Umbilical cord (tissue), 1 donor: ENCODE measurements at regions not wholly inside any gene's neighbourhood (a gene's known extent, or its start where the extent isn't known, plus 50 kb on each side); places are given as distances from the start of the nearest gene placed in this dataset.
"Not testable (repeated sequence)": the region's sequence is repeated elsewhere in the genome, so short reads cannot be mapped to it uniquely, and the experiment has no call there.

ENCODE experiments used
- DNase-seq: peaks from one replicate; pipeline ENCODE4 v3.0.0-alpha.2; 2015; ENCODE audit warnings: low spot score

- DNase-seq: not testable (repeated sequence)
Observed at GRCh38 chr1:243074224-243074623, 180.9 kb downstream of the CEP170 start.

GRCh38 chr1:243067056-243067455 lies 188.0 kb downstream of the CEP170 start:
- not testable (repeated sequence) for DNase-seq

- not testable (repeated sequence) for DNase-seq
Observed at GRCh38 chr1:243061965-243062364, 193.1 kb downstream of the CEP170 start.

GRCh38 chr1:243055510-243055909 lies 199.6 kb downstream of the CEP170 start:
- DNase-seq: not testable (repeated sequence)

- DNase-seq: not testable (repeated sequence)
Observed at GRCh38 chr1:243055091-243055490, 200.0 kb downstream of the CEP170 start.

GRCh38 chr1:243054681-243055080 lies 200.4 kb downstream of the CEP170 start:
- not testable (repeated sequence) for DNase-seq

GRCh38 chr1:243053048-243053447 lies 202.0 kb downstream of the CEP170 start:
- not testable (repeated sequence) for DNase-seq

- not testable (repeated sequence) for DNase-seq
Observed at GRCh38 chr1:243050613-243051012, 204.5 kb downstream of the CEP170 start.

- not testable (repeated sequence) for DNase-seq
Observed at GRCh38 chr1:243049716-243050115, 205.4 kb downstream of the CEP170 start.

- DNase-seq: not testable (repeated sequence)
Observed at GRCh38 chr1:243021365-243021764, 233.7 kb downstream of the CEP170 start.

GRCh38 chr1:243019030-243019635 lies 235.9 kb downstream of the CEP170 start:
- DNase-seq: not testable (repeated sequence)

- DNase-seq: not testable (repeated sequence)
Observed at GRCh38 chr1:243010719-243011118, 244.4 kb downstream of the CEP170 start.

GRCh38 chr1:243001003-243001402 lies 254.1 kb downstream of the CEP170 start:
- not testable (repeated sequence) for DNase-seq

- DNase-seq: not testable (repeated sequence)
Observed at GRCh38 chr1:242992776-242993175, 262.3 kb downstream of the CEP170 start.

GRCh38 chr1:242985096-242985495 lies 270.0 kb downstream of the CEP170 start:
- DNase-seq: not testable (repeated sequence)

- not testable (repeated sequence) for DNase-seq
Observed at GRCh38 chr1:242973341-242973740, 281.7 kb downstream of the CEP170 start.

- DNase-seq: no peak
Observed at GRCh38 chr1:242966892-242967291, 288.2 kb downstream of the CEP170 start.

- not testable (repeated sequence) for DNase-seq
Observed at GRCh38 chr1:242959397-242959796, 295.7 kb downstream of the CEP170 start.

- DNase-seq: not testable (repeated sequence)
Observed at GRCh38 chr1:242954945-242955344, 300.1 kb downstream of the CEP170 start.

- DNase-seq: no peak
Observed at GRCh38 chr1:242946206-242946605, 308.9 kb downstream of the CEP170 start.

- not testable (repeated sequence) for DNase-seq
Observed at GRCh38 chr1:242936725-242937124, 318.4 kb downstream of the CEP170 start.

GRCh38 chr1:242924717-242925116 lies 330.4 kb downstream of the CEP170 start:
- peak; percentile 89 for DNase-seq

- peak; percentile 5 for DNase-seq
Observed at GRCh38 chr1:242923603-242924002, 331.5 kb downstream of the CEP170 start.

GRCh38 chr1:242914729-242915128 lies 340.4 kb downstream of the CEP170 start:
- DNase-seq: not testable (repeated sequence)
